ENCODE measurements at regions not wholly inside any gene's neighbourhood (a gene's known extent, or its start where the extent isn't known, plus 50 kb on each side); places are given as distances from the start of the nearest gene placed in this dataset.

DNA sequence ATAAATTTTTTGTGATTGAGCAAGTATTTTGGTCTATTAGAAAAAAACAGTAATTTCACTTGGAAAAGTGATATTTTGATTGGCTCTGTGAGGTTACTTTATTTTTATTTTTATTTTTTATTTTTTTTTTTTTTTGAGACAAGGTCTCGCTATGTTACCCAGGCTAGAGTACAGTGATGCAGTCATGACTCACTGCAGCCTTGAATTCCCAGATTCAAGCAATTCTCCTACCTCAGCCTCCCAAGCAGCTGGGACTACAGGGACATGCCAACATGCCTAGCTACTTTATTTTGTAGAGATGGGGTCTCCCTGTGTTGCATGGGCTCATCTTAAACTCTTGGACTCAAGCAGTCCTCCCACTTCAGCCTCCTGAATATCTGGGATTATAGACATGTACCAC lies 60.9 kb upstream of the MGAT5 start (continued):
- no peak for TF ChIP-seq CUX1 (CRISPR knock-in tag; IDR thresholded peaks at IDR 0.05)

DNA sequence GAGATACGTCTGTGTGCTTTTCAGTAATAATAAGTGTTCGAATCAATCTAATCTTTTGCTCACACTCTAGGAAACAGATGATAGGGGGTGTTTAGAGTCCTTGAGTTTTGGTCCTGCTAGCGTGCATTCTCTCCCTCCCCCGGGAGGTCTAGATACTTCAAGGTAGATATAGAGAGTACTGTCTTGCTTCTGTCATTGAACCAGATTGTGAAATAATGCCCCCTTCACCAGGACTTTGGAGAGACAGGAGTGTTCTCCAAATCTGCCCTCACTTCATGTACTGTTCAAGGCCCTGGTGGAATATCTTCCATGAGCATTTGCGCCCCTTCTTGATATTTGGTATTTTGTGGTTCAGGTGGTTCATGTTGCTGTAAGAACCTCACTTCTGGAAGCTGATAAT lies 59.4 kb upstream of the MGAT5 start:
- BruUV-seq (replicated peaks) = no TSS peak
- WGBS (ENCODE audit: insufficient coverage, low coverage, missing lambda C conversion rate) = 8% methylated on average over 5 of the region's 5 CpGs
- in situ Hi-C loops (cut with MboI) = no loop called here
- no peaks in the 10 kb centered on the region for H3K36me3 ChIP-seq (ENCODE audit: control insufficient read depth, insufficient read depth, low read length)
- no peak overlapping the region for H3K4me3 ChIP-seq
- H3K9me3 ChIP-seq (replicated peaks; ENCODE audit: control insufficient read depth, insufficient read depth, low read depth, low read length) = no peaks in the 10 kb centered on the region
- intact Hi-C loops (cut with micrococcal nuclease) = no loop called here
- ATAC-seq = peak; percentile 65
- DNase-seq (ENCODE audit: extremely low read depth in 1 of 4, low spot score in 3 of 4) = peak in 1 of 4 experiments; percentile 17
- ChIA-PET CTCF (ENCODE audit: low intra/inter-chr PET ratio) (no interaction called here), POLR2A (interaction anchor here (0.7 to 0.8 kb wide), 2 partner anchors 11 to 31 kb away, joined by 3 read pairs; no protein-coding TSS in a partner anchor)
- no peaks in the 10 kb centered on the region for H3K27me3 ChIP-seq (ENCODE audit: control insufficient read depth in 2 of 2, insufficient read depth in 2 of 2, low read length in 2 of 2)
- no peaks in the 10 kb centered on the region for H3K79me2 ChIP-seq (ENCODE audit: control insufficient read depth, insufficient read depth, low read length)
- no peak for FAIRE-seq
- TF ChIP-seq CEBPG (CRISPR knock-in tag; IDR thresholded peaks at IDR 0.05) (no peak), CEBPG (tag; conservative IDR thresholded peaks at IDR 0.05 in 1 of 2, IDR thresholded peaks at IDR 0.05 in 1 of 2) (0 out of 4 replicates have a peak, but pooled peaks of 1 of the 2 experiments have one; percentile 22), PTRF (tag; IDR thresholded peaks at IDR 0.05) (no peak), CEBPB (tag; IDR thresholded peaks at IDR 0.05) (peak; percentile 54)
- no peaks in the 10 kb centered on the region for H4K20me1 ChIP-seq (replicated peaks; ENCODE audit: control insufficient read depth, insufficient read depth, low read length)
- H3K9me1 ChIP-seq (ENCODE audit: control insufficient read depth, insufficient read depth, low read length) = no peaks in the 10 kb centered on the region
- peaks cover 6 to 32% of the 10 kb centered on the region in 2 experiments for H3K4me1 ChIP-seq (replicated peaks in 1 of 2; ENCODE audit: control insufficient read depth in 2 of 2, insufficient read depth in 2 of 2, low read length in 2 of 2)
- no peak overlapping the region for H2AFZ ChIP-seq (ENCODE audit: low read depth, low read length)
- H3K27ac ChIP-seq (ENCODE audit: extremely low read depth, low read depth, low read length) = no peak overlapping the region
- no peak overlapping the region for H3K9ac ChIP-seq (ENCODE audit: insufficient read depth in 1 of 2, low read depth in 2 of 2, low read length in 2 of 2)
- no peak overlapping the region for H3K4me2 ChIP-seq (ENCODE audit: insufficient read depth, low read length)
